Stimulated activated CD8-positive, alpha-beta memory T cell treated with anti-CD3 and anti-CD28 coated beads, Interleukin-7, amount 100 ng/mL, for 1 hour (primary cell): ENCODE measurements at regions not wholly inside any gene's neighbourhood (a gene's known extent, or its start where the extent isn't known, plus 50 kb on each side); places are given as distances from the start of the nearest gene placed in this dataset.
A peak's percentile ranks its signal among the peaks of the same experiment; 100 is the strongest.
"Not testable (repeated sequence)": the region's sequence is repeated elsewhere in the genome, so short reads cannot be mapped to it uniquely, and the experiment has no call there.

ENCODE experiments used
- DNase-seq, 2 donors: peaks; one replicate each; pipeline ENCODE4 v3.0.0-alpha.2; 2020; ENCODE audit warnings: low read depth in 2 of 2

DNA sequence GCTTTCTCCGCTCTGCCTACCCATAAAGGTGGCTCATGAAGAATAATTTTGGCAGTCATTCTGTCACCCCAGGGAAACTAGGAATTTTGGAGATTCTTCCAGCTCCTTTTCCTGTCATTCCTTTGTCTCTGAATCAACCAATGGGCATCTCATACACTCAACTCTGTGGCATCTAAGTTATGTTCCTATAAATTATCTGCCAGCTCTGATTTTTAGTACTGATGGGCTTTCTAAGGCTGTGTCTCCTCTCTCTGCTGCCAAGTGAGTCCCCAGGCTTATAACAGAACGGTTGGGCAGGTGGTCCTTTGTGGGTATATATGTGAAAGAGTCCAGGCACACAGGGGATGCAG is 226.8 kb downstream of the NMUR2 start:
- DNase-seq = no peak

DNA sequence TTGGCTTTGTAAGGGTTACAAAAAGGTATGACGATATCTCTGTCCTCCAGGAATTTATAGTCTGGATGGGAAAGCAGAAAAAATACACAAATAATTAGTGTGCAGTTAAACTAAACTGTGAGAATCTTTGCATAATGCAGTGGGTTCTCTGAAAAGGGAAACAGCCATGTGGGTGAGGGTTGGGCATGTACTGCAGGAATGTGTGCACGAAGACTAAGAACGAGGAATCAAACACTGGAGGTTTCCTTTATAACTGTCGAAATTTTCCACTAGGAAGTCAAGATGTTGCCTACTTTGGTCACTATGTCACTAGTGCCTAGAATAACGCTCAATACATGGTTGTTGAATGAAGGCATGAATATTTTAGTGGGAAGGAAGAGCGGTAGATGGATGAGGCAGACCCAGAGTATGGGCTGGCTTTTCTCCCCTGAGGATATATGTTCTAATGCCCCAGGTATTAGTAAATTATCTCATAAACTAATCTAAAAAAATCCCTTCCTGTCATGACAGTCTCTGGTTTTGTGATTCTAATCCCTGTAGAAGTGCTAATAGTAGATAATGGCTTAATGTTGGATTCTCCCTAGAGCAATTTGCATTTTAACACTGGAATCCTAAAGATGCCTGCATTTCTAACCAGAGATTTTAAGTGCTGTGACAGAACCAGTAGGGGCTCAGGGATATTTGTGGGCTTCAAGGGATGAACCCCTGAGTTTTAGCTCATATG is 227.3 kb downstream of the NMUR2 start:
- no peak for DNase-seq

DNA sequence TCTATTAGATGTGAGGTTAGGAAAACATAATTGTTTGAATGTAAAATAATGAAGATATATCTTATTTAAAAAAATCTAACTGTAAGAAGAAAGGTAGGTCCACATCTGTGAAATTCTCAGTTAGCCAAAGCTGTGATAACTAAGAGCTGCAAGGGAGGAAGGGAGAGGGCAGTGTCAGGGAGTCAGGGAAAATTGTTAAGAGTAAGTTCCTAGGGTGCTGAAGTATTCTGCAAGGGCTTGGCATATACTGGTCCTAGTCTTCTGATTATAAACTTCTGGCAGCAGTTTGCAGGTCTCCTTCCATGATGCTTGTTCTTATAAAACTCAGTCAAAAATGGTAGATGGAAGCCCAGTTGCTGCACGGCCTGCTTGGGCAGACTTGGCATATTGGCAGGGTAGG is 233.2 kb downstream of the NMUR2 start:
- no peak for DNase-seq

DNA sequence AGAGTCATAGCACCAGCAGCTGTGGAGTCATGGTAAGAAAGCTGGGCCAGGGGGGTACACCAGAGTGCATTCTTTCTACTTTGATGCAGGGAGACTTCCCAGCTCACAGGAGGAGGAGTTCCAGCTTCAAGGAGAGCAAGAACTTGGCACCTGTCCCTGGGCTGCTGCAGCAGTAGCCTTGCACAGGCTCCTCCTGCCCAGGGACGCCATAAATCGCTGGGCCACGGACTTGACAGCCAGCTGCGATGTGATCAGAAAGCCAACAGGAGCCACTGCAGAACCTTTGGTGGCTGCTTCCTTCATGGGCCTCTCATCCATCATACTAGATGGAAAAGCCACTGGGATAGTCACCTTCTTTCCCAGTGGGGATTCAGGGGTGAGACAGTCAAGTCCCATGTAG is 234.7 kb downstream of the NMUR2 start:
- no peak for DNase-seq

DNA sequence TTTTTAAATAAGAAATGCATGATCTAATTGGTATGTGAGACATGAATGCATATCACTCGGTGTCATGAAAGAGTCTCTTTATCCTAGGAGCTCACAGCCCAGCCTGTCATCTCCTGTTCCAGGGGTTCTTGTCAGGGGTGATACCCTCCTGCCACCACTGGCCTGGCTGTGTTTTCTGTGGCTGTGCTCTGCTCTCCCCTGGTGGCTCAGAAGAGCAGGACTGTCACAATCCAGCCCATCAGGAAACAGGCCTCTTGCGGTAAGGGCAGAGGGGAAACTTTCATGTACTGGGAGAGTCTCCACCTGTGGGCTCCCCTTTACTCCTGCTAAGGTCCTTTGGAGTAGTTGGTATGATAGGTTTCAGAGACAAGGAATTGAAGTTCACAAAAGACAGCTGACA is 240.2 kb upstream of the GLRA1 start:
- DNase-seq = no peak

DNA sequence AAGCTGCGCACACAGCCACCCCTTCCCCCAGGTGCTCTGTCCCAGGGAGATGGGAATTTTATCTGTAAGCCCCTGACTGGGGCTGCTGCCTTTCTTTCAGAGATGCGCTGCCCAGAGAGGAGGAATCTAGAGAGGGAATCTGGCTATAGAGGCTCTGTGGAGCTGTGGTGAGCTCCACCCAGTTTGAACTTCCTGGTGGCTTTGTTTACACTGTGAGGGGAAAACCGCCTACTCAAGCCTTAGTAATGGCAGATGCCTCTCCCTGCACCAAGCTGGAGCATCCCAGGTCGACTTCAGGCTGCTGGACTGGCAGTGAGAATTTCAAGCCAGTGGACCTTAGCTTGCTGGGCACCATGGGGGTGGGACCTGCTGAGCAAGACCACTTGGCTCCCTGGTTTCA is 235.2 kb upstream of the GLRA1 start:
- DNase-seq = not testable (repeated sequence)

DNA sequence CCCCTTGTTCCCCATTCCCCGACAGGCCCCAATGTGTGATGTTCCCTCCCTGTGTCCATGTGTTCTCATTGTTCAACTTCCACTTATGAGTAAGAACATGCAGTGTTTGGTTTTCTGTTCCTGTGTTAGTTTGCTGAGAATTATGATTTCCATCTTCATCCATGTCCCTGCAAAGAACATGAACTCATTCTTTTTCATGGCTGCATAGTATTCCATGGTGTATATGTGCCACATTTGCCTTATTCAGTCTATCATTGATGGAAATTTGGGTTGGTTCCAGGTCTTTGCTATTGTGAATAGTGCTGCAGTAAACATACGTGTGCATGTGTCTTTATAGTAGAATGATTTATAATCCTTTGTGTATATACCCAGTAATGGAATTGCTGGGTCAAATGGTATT is 229.8 kb upstream of the GLRA1 start:
- not testable (repeated sequence) for DNase-seq

DNA sequence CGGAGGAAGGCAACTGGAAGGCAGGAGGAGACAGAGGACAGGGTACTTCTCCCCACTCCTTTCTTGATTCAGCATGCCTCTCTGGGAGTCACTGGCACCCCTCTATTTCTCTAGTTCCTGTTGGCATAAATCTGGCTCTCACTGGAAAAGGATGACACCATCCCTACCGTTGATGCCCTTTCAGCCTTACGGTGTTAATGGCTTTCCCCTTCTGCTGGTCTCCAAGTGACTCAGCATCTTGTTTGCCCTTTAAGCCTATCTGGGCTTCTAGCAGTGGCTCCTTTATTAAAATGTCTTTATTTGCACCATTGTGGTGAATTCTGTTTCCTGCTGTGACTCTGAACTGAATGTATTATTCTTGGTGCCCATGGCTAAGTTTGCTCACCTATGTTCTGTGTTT is 227.3 kb upstream of the GLRA1 start:
- DNase-seq = no peak

DNA sequence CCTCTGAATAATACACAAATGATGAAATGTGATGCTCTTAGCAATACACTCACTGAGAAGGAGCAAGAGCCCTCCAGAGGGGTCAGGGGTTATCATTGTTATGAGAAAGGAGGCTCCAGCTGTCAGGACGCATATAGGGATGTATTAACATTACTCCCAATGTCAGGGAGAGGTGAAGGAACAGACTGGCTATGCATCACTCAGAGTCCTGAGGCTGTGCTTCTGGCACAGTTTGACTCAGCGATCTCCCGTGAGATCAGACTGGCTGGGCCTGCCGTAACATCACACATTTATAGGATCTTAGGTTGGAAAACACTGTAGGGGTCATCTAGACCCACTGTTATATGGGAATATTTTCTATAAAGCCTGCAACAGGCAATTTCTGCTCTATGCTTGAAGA is 226.5 kb upstream of the GLRA1 start:
- no peak for DNase-seq

DNA sequence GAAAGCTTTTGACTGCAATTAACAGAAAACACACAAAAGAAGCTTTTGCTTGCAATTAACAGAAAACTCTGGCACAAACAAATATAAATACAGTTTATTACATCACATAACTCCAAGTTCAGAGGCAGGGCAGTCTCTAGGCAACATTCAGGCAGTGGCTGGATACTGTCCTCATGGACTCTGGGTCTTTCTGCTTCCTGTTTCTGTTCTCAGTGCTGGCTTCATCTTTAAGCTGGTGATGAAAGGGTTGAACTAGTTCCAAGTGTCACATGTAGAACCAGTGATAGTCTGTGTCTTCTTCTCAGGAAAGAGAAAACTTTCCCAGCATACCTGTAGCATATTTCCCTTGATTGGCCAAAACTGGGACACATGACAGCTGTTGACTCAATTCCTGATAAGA is 222.6 kb upstream of the GLRA1 start:
- no peak for DNase-seq

DNA sequence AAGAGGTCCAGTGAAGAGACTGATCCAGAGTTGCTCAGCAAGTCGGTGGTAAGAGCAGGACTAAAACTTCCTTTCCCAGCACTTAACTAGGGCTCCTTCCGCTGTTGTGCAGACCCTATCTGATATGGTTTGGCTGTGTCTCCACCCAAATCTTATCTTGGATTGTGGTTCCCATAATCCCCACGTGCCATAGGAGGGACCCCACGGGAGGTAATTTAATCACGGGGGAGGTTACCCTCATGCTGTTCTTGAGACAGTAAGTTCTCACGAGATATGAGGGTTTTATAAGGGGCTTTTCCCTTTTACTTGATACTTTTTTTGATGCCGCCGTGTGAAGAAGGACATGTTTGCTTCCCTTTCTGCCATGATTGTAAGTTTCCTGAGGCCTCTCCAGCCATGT is 221.9 kb upstream of the GLRA1 start:
- DNase-seq = no peak

DNA sequence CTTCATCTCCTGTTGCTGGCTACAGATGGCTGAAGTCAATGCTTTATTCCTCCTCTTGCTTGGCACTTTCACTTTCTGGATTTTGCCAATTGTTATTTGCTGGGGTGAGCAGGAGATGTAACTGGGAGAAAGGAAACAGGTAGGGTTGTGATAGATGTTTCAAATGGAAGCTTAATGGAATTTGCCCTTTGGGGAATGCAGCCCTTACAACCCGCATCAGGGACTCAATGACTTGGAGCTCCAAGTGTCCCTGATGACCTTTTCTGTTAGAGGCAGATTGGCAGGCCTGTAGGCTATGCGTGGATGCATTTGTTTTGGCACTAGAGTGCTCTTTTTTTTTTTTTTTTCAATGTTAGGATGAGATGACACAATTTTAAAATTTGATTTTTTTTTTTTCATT is 219.9 kb upstream of the GLRA1 start:
- no peak for DNase-seq

DNA sequence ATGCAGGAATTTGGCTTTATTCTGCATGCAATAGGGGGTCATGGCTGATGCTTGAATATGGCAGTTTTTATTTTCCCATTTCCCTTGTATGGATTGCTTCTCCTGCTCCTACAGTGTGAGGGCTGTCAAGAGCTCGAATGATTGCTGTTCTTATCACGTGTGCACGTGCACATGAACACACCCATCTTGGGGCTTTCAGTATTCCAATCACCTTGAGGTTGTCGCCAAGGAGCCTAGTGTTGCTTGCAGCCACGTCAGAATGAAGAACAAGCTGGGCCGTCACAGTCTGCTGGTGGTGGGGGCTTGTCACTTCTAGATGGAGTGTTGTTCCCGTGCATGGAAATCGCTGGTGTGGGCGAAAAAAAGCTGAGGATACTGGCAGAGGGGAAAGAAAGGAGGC is 219.4 kb upstream of the GLRA1 start:
- no peak for DNase-seq

DNA sequence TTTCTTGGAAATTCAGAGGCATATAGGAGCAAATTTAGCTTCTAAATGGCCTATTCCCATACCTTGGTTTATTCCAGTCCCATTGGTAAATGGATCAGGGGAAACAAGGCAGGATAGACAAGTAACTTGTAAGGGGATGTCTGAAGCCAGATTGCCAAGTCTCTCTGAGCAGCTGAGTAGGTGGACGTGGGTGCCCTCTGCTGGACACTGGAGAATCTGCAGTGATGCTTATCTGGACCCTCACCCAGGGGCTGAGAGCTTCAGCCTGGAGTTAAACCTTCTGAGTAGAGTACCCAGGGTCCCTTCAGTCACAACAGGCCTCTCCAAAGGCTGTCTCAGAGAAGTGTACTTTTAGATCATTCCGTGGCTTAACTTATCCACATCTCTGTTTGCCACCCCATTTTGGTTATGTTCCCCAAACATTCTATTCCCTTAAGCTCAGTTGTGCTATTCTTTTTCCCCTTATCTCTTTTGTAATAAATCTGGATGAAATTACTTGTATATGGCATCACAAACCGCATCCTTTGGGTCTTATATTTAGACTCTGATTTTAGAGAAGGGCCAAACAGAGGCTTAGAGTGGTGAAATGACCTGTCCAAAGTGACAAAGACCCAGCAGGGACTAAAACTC is 218.3 kb upstream of the GLRA1 start:
- DNase-seq = peak in 1 of 2 donors; percentile 48

DNA sequence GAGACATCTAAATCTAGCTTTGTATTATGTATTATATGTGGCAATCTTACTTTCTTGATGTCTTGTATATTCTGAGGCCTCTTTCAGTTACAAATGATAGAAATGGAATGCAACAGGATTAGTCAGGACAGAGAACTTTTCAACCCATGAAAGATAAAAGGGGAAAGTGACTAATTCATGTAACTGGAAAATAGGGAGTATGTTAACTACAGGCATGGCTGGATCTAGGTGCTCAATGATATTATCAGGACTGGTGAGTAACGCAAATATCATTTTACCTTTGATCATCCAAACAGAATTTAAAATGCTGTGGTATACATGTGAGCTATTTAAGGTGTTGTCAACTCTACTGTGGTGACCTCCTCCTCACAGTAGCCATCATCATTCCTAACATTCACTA is 215.7 kb upstream of the GLRA1 start:
- no peak for DNase-seq

DNA sequence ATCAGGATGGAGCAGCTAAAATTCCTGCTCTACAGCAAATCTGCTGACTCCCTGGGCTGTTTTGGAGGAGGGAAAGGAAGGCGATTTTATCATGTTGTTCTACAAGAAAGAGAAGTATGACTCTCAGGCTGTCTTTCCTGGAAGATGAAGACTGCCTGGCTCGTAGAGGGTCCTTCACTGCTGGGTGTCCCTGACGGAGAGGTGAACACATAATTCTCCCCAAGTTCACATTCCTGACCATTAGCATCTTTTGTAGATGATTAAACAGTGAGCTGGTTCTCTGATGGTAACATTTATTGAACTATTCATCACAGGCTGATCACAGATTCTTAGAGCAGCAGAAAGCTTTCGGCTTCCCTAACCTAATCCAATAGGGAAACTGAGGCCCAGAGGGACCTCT is 212.4 kb upstream of the GLRA1 start:
- DNase-seq = no peak

DNA sequence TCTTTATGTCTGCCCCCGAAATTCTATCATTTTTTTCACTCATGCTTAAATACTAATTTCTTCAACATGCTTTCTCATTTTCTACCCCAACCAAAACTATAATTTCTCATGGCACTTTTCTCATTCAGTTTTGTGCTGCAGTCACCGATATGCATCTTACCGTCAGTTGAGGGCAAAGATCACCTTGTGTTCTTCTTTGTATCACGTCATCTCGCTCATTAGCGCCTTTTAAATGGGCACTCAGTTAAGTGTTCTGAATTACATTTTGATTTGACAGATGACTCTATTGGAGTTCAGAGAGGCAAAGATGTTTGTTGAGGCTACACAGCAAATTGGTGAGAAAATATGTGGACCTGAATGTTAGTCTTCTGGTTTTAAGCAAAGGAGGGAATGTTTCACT is 211.7 kb upstream of the GLRA1 start:
- no peak for DNase-seq

DNA sequence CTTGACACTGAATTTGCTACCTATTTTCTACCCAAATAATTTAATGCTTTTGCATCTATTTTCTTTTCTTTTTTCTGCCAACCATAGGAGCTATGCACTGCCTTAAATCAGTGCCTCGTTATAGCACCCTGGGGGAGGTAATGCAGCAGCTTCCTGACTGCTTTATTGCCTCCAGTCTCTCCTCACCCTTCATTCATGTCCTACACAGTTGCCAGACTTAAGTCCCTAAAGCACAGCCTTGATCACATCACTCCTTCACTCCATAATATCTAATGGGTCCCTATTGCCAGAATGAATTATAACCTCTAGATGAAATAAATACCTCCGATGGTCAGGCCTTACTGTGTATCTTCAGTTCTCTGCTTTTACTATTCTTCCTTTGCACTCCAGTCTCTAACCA is 211.2 kb upstream of the GLRA1 start:
- DNase-seq = no peak

DNA sequence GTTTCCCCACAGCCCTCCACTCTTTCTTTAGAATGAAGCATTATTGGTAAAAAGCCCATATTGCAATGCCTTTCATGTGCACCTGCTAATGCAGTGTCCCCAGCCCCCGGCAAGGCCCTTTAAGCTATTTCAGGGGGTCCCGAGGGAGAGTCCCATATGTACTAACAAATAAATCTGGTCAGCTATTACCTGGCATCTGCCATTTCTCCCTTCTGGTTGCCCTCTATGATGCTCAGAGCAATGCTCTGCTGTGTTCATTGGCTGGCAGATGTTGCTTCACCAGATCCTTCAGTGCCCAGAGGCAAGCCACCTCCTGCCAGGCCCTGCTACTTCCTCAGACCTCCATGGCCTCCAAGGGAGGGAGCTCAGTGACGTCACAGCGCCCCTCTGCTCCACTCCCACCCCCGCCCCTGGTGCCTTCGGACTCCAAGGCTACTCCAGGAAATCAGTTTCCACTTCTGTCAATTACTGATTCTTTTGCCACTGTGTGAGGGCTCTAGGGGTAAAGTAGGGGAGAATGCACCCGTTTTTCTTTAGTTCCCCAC is 201.1 kb upstream of the GLRA1 start:
- no peak for DNase-seq

DNA sequence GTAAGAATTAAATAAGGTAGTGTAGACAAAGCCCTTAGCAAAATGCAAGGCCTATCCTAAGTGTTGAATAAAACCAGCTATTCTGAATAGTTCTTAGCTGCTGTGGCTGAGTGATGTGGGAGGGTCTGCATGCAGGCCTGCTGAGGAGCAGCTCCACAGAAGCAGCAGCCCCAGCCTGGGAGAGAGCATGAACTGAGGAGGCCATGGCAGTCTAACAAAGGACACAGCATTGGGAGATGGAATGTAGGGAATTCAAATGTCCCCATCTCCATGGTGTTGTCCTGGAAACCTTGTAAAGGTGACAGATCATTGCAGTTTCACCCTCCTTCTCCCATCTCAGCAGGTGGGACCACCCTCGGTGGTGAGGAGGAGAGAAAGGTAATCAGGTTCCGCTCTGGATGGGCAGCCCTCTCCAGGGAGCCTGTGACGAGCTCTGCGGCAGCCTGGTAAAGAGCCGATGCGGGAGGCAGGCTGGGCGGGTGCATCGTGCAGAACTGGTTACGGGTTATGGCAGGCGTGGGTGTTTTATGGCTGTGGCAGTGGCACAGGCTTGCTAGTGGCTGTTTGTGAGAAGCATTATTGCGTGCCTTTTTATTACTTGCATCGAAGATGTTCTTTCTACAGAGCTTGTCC is 199.9 kb upstream of the GLRA1 start:
- DNase-seq = no peak

DNA sequence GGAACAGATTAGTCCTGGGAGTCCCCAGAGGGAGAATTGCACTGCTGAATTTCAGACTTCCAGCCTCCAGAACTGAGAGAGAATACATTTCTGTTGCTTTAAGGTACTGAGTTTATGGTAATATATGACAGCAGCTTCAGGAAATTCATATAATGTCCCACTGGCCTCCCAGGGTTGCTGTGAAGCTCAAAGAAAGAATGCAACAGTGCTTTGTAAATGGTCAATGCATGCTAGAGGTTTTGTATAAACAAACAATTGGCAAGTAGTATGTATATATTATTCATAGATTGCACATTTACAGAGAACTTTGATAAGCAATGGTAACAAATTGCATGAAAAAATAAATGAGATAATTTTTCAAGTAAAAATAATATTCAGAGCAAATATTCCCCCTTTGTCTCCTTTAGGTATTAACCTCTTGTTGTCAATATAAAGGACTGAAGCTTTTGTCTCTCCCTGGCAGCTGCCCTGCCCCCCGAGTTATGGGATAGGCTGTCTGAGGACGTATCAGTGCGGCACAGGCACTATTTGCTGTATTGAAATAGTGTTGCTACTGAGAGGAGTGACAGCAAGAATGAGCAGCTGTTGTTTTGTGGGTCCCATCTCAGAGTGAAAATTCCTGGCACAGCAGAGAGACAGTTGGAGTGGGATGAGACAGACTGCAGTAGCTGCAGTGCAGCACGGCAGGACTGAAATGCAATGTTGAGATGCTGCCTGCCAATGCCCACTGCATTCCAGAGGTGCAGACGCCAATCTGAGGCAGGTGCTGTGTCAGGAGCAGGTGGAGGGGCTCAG is 194.2 kb upstream of the GLRA1 start:
- DNase-seq = no peak

DNA sequence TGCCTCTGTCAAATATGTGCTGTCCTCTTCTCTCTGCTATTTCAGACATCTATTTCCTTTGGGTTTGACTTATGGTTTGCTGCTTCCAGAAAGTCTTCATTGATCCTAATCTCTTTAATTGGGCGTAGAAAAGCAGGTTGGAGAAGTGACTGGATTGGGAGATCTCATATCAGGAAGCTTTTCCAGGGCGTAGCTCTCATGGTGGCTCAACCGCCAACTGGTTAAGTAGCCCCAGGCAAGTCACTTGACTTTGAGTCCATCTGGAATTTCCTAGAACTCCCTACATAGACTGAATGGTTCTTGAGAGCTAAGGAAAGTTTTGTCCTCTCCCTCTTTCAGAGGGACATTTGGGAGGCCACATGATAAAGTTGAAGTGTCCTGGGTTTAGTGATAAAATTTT is 192.3 kb upstream of the GLRA1 start:
- no peak for DNase-seq
